M059J (cell line): ENCODE measurements at regions not wholly inside any gene's neighbourhood (a gene's known extent, or its start where the extent isn't known, plus 50 kb on each side); places are given as distances from the start of the nearest gene placed in this dataset.

ENCODE experiments used
- DNase-seq: peaks from one replicate; pipeline ENCODE4 v3.0.0-alpha.2; 2012; ENCODE audit warnings: low read depth

DNA sequence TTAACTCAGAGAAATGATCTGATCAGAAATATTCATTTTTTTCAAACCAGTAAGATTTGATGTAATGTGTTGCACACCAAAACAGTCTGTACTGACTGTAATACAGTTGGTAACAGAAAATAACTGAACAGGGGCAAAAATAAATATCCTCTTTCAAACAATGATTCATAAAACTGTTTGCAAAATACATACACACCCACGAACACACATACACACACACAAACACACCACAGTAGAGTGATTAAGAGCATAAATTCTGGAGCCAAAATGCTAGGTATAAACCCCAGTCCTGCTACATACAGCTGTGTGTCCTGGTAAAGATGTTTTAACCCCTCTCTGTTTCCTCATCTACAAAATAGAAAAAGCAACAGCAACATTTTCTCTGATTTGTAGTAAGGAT lies 376.6 kb downstream of the PDGFC start:
- DNase-seq = peak; percentile 20

DNA sequence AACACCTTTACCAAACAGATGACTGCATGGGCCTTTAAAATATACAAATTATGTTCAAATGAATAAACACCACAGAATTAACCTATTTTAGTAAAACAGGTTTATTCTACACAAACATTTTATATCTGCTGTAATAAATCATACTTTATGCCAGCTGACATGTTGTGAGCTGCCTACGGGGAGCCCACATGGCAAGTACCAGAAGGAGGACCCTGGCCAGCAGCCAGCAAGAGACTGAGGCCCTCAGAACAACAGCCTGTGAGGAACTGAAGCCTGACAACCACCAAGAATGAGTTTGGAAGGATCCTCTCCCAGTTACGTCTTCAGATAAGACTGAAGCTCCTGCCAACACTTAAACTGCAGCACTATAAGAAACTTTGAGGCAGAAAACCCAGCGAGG lies 377.0 kb downstream of the PDGFC start:
- DNase-seq = peak; percentile 67

DNA sequence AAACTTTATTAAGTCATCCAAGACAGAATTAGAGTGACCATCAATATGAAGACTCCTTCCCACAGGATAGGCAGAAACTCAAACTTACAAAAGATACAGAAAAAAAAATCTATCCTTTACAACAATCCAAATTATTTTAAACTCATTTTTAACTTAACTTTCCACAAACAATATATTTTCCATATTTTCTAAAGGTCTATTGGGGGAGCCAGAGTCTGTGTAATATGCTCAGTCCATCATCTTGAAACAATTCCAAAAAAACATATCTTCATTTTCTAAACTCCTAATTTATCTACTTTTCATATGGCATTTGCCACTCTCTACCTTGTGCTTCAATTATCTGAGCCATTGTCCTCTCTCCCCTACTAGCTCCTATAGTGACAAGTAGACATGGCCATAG lies 378.1 kb downstream of the PDGFC start:
- DNase-seq = no peak

DNA sequence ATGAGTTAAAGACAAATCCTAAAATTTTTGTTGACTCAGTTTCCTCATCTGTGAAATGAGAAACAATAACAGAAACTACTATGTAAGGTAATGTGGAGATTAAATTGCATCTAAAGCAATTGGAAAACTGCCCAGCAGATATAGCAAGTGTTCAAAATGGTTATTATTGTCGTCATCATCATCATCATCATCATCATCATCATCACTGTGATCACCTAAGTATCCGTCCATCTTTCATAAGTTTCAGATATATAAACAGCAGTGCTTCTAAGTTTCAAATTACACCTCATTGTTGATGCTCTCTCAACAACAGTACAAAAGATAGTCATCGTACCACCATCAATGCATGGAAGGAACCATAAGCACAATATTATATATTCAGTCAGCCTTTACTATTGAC lies 379.9 kb downstream of the PDGFC start:
- no peak for DNase-seq

DNA sequence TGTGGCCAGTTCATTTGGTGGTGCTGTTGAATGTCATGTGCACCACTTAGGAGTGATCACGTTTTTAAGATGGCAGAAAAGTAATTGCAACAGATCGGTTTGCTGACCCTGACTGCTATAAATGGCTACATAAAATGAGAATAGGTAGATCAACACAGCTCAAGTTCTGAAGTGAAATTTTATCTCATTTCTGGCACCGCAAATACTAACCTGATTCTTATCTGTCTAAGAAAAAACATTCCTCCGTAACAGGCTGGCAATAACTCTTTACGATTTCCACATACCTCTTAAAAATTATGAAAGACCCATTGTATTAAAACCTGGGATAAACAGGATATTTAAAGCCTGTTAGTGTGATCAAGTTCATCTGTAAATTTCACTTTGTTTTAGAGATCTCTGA lies 387.5 kb downstream of the PDGFC start:
- peak; percentile 82 for DNase-seq

DNA sequence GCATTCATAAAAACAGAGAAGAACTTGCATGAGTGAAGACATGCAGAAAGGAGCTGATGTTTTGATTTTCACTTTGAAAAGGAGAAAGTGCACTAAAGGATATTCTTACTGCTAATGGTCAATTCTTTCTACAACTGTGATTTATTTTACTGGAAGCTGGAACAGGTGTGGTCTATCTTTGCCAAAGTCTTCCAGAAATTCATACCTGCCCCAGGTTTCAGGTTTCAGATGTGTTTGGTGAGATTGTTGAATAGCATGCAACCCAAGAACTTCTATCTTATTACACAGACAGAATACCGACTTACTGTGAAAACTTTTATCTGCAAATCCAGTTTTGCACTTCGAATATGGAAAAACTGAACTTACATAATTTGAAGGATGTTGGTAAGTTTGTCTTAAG lies 388.3 kb downstream of the PDGFC start:
- no peak for DNase-seq

DNA sequence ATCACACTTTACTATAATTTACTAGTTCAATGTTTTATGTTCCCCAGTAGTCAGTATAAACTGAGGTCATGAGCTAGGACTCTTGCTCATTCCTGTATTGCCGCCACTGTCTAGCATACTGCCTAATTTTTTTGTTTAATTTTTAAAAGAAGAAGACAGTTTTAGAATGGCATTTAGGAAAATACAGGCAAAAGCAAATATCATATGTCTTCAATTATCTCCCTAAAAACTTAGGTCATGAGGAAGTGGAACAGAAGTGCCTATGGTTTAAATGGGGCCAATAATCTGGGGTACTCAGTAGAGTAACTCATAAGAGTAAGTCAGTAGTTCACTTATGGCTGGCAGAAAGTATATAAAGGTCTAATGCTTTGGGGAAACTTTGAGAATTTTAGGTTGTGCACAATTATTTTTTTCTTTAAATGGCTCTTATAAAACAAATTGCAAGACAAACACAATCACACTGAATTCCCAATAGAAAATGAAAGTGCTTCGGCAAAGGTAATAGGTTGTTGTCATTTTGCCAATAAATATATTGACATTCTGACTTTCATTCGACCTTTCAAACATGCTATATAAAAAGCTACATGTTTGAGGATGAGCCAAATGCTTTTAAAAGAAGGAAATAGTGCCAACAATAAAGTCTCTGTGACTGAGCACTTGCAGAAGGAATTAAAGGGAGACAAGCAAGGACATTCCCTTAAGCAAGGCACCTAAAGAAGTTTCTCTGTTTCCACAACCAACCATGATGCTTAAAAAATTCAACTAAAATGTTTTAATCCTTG lies 390.1 kb downstream of the PDGFC start:
- peak; percentile 25 for DNase-seq

DNA sequence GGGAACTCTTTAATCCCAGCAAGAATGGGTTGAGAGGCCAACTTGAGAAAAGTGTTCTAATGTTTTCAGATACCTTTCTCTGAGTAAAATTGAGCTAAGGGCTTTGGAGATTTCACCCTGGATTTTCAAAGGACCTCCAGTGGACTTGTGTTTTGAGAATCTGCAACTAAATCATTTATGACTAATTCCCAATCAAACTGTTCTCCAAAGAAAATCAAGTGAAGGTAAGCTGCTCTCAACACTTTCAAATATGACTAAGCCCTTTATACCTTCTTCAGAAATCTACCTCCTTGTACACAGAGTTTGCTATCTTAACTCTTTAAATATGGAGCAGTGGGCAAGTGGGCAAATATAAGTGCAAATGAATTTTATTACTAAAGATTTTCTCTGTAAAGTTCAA lies 392.9 kb downstream of the PDGFC start:
- DNase-seq = peak; percentile 50

DNA sequence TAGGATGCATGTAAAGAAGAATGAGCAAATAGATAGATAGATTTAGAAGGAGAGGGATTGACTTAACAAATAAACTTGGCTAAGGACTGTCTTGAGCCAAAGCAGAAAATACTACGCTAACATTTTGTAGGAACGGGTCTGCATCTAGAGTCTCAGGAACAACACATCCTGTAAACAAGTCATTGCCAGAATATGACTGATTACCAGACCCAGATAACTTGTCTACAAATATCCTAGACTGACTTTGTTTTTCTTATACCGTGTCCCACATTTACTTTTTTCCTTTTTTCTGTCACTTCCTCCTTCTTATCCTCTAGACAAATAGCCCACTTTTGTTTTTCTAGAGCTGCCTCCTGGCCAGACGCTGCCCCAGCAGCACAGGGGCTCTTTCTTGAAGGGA lies 393.6 kb downstream of the PDGFC start:
- DNase-seq = peak; percentile 38

DNA sequence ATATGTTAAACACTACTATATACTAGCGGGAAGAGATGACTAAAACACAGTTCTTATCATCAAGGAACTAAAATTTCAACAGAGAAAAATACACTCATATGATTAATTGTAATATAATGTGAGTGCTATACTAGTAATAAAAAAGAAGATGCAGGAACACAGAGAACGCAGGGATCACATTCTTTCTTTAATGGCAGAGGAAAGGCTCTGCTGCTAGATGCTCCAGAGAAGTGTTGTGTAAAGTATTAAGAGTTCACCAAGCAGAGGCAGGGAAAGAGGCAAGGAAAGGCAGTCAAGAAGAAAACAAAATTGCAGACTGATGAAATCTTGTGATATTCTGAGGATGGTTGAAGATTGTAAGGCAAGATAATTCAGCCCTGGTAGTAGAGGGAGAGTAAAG lies 394.7 kb downstream of the PDGFC start:
- peak; percentile 31 for DNase-seq

DNA sequence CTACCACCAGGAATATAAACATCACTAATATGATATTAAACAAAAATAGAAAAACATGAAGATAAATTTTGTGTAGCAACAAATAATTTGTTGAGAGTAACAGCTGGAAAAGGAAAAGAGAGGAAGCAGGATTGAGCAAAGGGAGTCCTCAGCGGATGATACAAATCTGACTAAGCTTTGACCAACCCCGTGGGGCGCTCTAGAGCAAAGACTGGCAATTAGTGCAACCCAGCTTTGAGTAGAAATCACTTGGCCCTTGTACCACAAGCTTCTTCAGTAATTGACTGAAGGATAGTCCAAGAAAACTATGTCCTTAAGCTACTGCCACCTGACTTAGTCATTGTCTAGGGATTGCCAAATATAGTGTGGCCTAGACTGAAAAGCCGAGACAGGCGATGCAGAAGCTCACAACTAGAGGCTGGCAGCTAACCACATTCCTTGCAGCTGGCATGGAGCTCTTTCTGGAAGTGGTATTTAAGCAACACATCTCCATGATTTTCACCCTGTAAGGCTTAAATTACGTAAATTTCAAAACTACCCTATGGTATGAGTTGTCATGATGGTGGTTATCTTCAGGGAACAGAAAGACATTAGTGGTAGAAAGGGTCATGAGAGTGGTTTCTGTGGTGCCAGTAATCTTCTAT lies 396.0 kb downstream of the PDGFC start:
- DNase-seq = peak; percentile 96

DNA sequence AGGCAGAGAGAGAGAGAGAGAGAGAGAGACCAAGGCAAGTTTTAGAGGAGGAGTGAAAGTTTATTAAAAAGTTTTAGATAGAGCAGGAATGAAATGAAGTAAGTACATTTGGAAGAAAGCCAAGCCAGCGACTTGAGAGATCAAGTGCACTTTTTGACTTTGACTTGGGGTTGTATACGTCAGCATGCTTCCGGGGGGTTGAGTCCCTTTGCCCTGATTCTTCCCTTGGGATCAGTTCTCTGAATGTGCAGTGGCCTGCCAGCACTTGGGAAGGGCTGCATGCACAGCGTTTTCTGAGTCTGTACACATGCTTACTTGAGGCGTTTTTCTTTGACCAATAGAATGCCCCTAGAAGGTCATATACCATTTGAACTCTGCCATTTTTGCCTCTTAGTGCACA lies 400.5 kb downstream of the PDGFC start:
- peak; percentile 8 for DNase-seq

DNA sequence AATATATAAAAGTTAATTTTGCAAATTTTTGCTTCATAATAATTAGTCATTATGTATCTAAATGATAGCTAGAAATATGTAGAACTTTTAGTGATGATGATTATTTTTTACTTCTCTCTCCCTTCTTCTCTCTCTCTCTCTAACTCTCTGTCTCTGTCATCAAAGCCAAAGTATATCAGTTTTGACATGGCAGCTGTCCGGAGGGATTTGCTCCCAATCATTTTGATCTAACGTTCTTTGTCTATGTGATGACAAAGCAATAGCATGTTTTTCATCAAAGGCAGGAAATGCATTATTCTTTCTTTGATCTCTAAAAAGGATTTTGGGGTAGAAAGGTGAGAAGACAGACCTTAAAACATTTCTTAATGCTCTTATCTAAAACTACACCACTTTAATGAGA lies 402.1 kb downstream of the PDGFC start:
- no peak for DNase-seq

DNA sequence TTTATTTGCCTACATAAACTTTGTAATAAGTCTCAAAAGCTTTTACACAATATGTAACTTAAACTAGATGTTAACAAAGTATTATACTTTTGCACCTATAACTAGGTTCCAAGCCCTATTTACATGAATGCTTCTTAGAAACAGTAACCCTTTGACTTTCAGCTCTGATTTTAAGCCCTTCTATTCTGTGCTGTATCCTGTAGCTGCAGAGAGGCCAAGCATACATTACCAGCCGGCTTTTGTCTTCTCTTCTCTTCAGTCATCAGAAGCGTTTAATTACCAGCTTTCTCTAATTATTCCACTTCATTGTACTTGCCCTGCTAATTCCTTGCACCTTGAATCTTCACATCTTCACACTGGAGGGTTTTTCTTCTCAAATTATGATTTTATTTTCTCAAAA lies 403.1 kb downstream of the PDGFC start:
- DNase-seq = no peak

DNA sequence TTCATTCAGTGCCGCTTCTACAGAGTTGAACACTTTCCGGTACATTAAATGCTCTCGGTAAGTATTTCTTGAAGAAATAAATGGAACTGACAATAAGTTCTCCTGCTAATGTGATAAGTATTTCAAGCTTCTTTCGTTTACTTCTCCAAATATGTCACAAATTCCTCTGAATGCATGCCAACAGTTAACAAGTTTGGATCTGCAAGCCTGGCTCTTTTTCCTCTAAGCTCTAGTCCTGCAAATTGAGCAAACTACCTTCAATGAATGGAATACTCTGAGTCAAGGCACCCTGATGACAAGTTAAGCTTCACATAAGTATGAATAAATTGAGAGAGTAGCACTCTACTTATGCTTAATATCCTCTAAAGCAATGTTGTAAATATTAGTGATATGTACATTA lies 403.6 kb downstream of the PDGFC start:
- peak; percentile 41 for DNase-seq

DNA sequence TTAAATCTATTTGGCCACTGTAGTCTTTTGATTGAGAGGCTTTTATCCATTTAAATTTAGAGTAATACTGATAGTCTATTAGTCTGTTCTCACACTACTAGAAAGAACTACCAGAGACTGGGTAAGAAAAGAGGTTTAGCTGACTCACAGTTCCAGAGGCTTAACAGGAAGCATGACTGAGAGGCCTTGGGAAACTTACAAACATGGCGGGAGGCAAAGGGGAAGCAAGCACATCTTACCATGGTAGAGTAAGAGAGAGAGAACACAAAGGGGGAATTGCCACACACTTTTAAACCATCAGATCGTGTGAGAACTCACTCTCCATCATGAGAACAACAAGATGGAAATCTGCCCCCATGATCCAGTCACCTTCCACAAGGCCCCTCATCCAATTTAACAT lies 410.9 kb downstream of the PDGFC start:
- peak; percentile 80 for DNase-seq

DNA sequence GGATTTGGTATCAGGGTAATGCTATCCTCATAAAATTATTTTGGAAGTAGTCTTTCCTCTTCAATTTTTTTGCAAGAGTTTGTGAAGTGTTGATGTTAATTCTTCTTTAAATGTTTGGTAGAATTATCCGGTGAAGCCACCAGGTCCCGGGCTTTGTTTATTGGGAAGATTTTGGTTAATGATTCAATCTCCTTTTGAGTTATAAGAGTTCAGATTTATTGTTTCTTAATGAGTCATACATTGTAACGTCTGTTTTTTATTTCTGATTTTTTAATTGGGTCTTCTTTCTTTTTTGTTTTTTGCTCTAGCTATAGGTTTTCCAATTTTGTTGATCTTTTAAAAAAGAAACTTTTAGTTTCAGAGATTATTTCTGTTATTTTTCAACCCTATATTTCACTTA lies 412.3 kb downstream of the PDGFC start:
- peak; percentile 70 for DNase-seq

DNA sequence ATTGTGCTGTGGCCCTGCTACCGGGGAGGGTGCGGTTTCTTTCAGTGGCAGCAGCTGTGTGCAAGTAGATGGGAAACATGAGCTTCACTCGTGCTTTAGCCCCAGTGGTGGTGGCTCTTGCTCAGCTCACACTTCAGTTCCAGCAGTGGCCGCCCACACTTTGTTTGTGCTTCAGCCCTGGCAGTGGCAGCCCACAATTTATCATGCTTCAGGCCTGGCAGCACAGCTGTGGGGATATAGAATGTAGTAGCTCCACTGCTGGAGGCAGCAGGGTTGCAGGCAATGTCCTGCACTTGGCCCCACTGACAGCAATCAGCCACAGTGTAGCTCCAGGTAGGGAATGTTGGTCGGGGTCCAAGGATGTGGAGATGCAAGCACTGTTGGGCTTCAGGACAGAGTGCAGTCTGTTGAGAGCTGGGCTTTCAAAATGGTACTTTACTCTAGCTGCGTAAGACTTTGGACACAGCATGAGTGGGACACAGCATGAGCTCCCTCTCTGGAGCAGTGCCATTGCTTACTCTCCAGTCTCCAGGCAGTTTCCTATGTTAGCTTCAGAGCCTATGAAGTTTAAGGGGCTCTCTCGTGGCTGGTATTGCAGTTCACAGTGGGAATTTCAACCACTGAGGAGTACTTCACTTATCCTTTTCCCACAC lies 413.1 kb downstream of the PDGFC start:
- DNase-seq = peak; percentile 74

DNA sequence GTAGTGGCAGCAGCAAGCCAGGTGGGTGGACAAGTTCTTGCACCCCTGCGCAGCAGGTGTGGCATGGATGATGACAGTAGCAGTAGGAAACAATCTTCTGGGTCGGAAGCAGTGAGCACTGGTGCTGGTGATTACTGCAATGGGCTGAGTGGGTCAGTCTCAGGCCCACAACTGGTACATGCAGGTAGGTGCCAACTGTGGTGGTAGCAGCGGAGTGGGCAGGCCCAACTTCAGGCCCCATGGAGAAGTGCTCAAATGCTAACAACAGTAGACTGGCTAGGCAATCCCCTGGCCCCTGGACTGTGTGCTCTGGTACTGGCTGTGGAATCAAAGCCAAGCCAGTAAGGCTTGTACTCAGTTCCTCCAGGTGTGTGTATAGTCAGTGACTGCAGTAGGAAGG lies 413.7 kb downstream of the PDGFC start:
- DNase-seq = no peak

DNA sequence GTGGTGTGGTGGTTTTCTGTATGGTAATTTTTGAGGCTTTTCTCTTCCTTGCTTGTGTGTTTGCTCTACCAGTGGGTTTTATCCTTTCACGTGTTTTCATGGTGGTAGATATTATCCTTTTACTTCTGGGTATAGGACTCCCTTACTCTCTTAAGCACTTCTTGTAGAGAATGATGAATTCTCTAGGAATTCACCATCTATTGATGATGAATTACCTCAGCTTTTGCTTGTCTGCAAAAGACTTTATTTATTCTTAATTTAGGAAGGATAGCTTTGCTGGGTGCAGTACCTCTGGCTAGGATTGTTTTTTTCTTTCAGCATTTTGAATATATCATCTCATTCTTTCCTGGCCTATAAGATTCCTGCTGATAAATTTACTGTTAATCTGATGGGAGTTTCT lies 415.3 kb downstream of the PDGFC start:
- DNase-seq = peak; percentile 26

DNA sequence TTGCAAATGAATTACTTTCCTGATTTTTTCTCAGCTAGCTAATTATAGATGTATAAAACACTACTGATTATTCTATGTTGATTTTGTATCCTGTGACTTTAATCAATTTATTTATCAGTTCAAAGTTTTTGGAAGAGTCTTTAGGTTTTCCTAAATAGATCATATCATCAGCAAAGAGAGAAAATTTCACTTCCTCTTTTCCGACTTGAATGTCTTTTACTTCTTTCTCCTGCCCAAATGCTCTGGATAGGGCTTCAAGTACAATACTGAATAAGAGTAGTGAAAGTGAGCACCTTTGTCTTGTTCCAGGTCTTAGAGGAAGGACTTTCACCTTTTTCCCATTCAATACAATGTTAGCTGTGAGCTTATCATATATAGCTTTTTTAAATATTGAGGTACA lies 417.9 kb downstream of the PDGFC start:
- DNase-seq = no peak

DNA sequence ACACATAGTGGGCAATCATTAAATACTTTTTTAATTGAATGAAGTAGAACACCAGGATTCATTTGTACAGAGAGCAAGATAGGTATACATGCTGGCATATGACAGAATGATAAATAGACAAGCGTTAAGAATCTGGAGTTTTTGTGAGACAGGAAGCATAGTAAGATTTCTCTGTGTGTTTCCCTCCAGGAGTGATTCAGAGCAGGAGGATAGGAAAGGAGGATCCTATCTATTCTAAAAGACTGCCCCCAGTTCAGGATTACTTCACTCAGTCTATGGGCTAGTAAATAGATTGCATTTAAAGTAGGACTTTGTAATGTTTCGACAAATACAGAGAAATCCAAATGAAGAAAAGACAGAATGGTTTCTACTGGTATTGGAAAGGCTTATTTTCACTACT lies 423.7 kb downstream of the PDGFC start:
- DNase-seq = peak; percentile 42

DNA sequence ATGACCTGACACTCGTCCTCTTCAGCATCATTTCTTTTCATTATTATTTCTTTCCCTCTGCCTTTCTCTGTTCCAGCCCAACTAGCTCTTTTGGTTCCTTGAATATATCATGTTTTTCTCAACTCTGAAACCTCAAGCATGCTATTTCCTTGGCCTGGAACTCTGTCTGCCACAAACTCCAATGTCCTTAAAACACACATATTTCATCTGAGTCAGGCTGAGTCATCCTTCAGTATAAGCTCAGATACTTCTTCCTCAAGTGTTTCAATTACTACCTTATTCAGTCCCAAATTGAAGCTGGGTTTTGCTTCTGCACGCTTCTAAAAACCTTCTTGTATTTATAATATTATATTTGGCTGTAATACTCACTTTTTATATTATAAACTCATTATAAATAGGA lies 424.2 kb downstream of the PDGFC start:
- peak; percentile 93 for DNase-seq
